A549 (cell line): ENCODE measurements at regions not wholly inside any gene's neighbourhood (a gene's known extent, or its start where the extent isn't known, plus 50 kb on each side); places are given as distances from the start of the nearest gene placed in this dataset.

Experiments used
- ATAC-seq, 2 experiments: fragments of 200-7000 bp in 1 of 2; fragments of >200 bp in 1 of 2; cut with Nextera tagmentation in 1 of 2; cut with Tn5 transposase in 1 of 2; 3 replicates each; pipeline versions ENCODE4 v1.8.0 to v1.9.1; 2018 to 2020; ENCODE audit warnings: mild to moderate bottlenecking in 1 of 2, moderate library complexity in 1 of 2
- CTCF ChIA-PET: fragments of 300-600 bp; sonication (Branson Sonifier 250); formaldehyde crosslinking; extraction: SDS; loops from one replicate; lab custom pipeline; 2021; ENCODE audit warnings: antibody characterized with exemption, inconsistent platforms; lab: Yijun Ruan, JAX
- POLR2A ChIA-PET: fragments of 350-600 bp; formaldehyde crosslinking; extraction: SDS; loops from one replicate; lab custom pipeline; 2021; ENCODE audit warnings: antibody characterized with exemption, inconsistent platforms; lab: Yijun Ruan, JAX
- DNase-seq, 2 experiments: peaks; one replicate each; pipeline versions ENCODE4 v3.0.0 to v3.0.0-alpha.2; 2011 to 2016; ENCODE audit warnings: low read depth in 1 of 2, low spot score in 1 of 2
- FAIRE-seq: peaks from 2 replicates; lab custom pipeline; 2011; peaks lifted over from hg19 to GRCh38; lab: Jason Lieb, UNC
- H3K27ac ChIP-seq, 2 experiments: fragments of >200 bp; sonication (Bioruptor Twin); formaldehyde crosslinking; 3 replicates each; pipeline ENCODE4 v1.5.1; 2016 to 2017
- H3K4me1 ChIP-seq: fragments of >200 bp; sonication (Bioruptor Twin); formaldehyde crosslinking; 3 replicates; pipeline ENCODE4 v1.6.1; 2016
- H3K4me2 ChIP-seq: fragments of >200 bp; sonication (Bioruptor Twin); formaldehyde crosslinking; 3 replicates; pipeline ENCODE4 v1.6.1; 2016
- H3K4me3 ChIP-seq: fragments of >200 bp; sonication (Bioruptor Twin); formaldehyde crosslinking; 3 replicates; pipeline ENCODE4 v1.5.1; 2016
- H3K9me3 ChIP-seq: fragments of >200 bp; sonication (Bioruptor Twin); formaldehyde crosslinking; 3 replicates; pipeline ENCODE4 v1.6.1; 2016
- CEBPB ChIP-seq, 2 experiments: fragments of >200 bp in 1 of 2; sonication (Bioruptor Twin) in 1 of 2; formaldehyde crosslinking in 1 of 2; IDR thresholded peaks; 2 replicates each; pipeline ENCODE4 v1.6.1; 2012 to 2016
- CHD2 ChIP-seq: fragments of 150-350 bp; IDR thresholded peaks from 2 replicates; pipeline ENCODE4 v1.6.1; 2014; ENCODE audit warnings: low read length; ENCODE audit not compliant: partially characterized antibody
- CHD4 ChIP-seq: fragments of 200-600 bp; sonication (generic); IDR thresholded peaks from 2 replicates; pipeline ENCODE4 v1.6.1; 2016; ENCODE audit warnings: antibody characterized with exemption, mild to moderate bottlenecking, borderline replicate concordance
- EP300 ChIP-seq, 2 experiments: fragments of >200 bp; sonication (Bioruptor Twin); formaldehyde crosslinking; IDR thresholded peaks; 2 replicates in 1 of 2; 3 replicates in 1 of 2; pipeline ENCODE4 v1.6.1; 2016 to 2017
- FOSL2 ChIP-seq, 2 experiments: fragments of 450-650 bp in 1 of 2; fragments of >200 bp in 1 of 2; sonication (Bioruptor Twin) in 1 of 2; formaldehyde crosslinking; IDR thresholded peaks; 2 replicates each; pipeline versions ENCODE4 v1.5.0 to v1.6.1; 2016 to 2020; ENCODE audit warnings: mild to moderate bottlenecking in 1 of 2, moderate library complexity in 1 of 2
- HOXB13 ChIP-seq: fragments of 250-450 bp; sonication (Bioruptor Pico); IDR thresholded peaks from 2 replicates; pipeline ENCODE4 v1.5.0; 2020; ENCODE audit warnings: low read depth, mild to moderate bottlenecking, moderate library complexity
- HOXB5 ChIP-seq: fragments of 250-450 bp; sonication (Bioruptor Pico); IDR thresholded peaks from 2 replicates; pipeline ENCODE4 v1.5.0; 2020; ENCODE audit warnings: mild to moderate bottlenecking, moderate library complexity
- JUN ChIP-seq, 2 experiments: fragments of >200 bp; sonication (Bioruptor Twin); formaldehyde crosslinking; IDR thresholded peaks; 2 replicates in 1 of 2; 3 replicates in 1 of 2; pipeline ENCODE4 v1.6.1; 2016 to 2017
- KDM1A ChIP-seq: fragments of 200-600 bp; sonication (generic); IDR thresholded peaks from 2 replicates; pipeline ENCODE4 v1.6.1; 2016; ENCODE audit warnings: low read depth, mild to moderate bottlenecking
- NR3C1 ChIP-seq: fragments of >200 bp; sonication (Bioruptor Twin); formaldehyde crosslinking; IDR thresholded peaks from 3 replicates; pipeline ENCODE4 v1.6.1; 2017
- PHF8 ChIP-seq: fragments of 200-600 bp; sonication (generic); IDR thresholded peaks from 2 replicates; pipeline ENCODE4 v1.6.1; 2016; ENCODE audit warnings: low read depth, mild to moderate bottlenecking, antibody characterized with exemption, moderate library complexity, borderline replicate concordance
- RFX5 ChIP-seq: fragments of 450-650 bp; IDR thresholded peaks from 2 replicates; pipeline ENCODE4 v1.7.1; 2014; ENCODE audit warnings: antibody characterized with exemption, mild to moderate bottlenecking, moderate library complexity
- SREBF2 ChIP-seq: fragments of 450-650 bp; IDR thresholded peaks from 2 replicates; pipeline ENCODE4 v1.6.1; 2014; ENCODE audit warnings: mild to moderate bottlenecking, moderate library complexity
- ZFP36 ChIP-seq: fragments of 450-650 bp; IDR thresholded peaks from 2 replicates; pipeline ENCODE4 v1.6.1; 2014; ENCODE audit warnings: borderline replicate concordance; ENCODE audit not compliant: partially characterized antibody
- WGBS: methylation state at CpG from one replicate; pipeline ENCODE4 v1.1.6; 2017; ENCODE audit errors: missing lambda C conversion rate; 5-methylcytosine and 5-hydroxymethylcytosine counted together
- TF ChIP-seq, protein P1 (sequence below): fragments of 250-450 bp; sonication (Bioruptor Pico); IDR thresholded peaks from 2 replicates; pipeline ENCODE4 v1.5.0; 2021; ENCODE audit warnings: mild to moderate bottlenecking, moderate library complexity, borderline replicate concordance
- TF ChIP-seq, protein P2 (sequence below): IDR thresholded peaks from 2 replicates; pipeline ENCODE4 v1.6.1; 2012
- TF ChIP-seq, protein P3 (sequence below): fragments of >200 bp; sonication (Bioruptor Twin); formaldehyde crosslinking; IDR thresholded peaks from 3 replicates; pipeline ENCODE4 v1.5.1; 2016
- TF ChIP-seq, protein P4 (sequence below): fragments of >200 bp; sonication (Bioruptor Twin); formaldehyde crosslinking; IDR thresholded peaks from 3 replicates; pipeline ENCODE4 v1.6.1; 2016

DNA sequence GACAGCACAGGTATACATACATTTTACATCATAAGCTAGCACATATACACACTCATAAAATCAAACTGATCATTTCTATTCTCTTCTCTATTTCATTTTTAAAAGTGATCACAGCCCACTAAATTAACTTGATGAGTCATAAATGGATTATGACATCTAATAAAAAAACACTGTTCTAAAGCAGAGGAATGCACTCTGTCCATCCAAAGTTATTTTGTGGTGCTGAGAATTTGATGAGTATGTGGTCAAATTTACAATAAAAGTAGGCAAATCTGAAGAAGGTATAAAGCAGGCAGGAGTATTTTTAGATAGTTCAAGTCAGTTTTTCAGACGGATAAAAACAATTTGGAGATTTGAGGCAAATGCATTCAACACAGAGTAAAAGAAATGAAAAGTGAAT, 104.4 kb downstream of the NOL4 start:
- POLR2A ChIA-PET: no interaction called here
- no peak for FAIRE-seq
- TF ChIP-seq PHF8: no peak
- TF ChIP-seq, protein P1, sequence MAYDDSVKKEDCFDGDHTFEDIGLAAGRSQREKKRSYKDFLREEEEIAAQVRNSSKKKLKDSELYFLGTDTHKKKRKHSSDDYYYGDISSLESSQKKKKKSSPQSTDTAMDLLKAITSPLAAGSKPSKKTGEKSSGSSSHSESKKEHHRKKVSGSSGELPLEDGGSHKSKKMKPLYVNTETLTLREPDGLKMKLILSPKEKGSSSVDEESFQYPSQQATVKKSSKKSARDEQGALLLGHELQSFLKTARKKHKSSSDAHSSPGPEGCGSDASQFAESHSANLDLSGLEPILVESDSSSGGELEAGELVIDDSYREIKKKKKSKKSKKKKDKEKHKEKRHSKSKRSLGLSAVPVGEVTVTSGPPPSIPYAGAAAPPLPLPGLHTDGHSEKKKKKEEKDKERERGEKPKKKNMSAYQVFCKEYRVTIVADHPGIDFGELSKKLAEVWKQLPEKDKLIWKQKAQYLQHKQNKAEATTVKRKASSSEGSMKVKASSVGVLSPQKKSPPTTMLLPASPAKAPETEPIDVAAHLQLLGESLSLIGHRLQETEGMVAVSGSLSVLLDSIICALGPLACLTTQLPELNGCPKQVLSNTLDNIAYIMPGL (CRISPR knock-in tag): no peak
- TF ChIP-seq JUN (IDR thresholded peaks at IDR 0.05): no peak
- TF ChIP-seq, protein P2, sequence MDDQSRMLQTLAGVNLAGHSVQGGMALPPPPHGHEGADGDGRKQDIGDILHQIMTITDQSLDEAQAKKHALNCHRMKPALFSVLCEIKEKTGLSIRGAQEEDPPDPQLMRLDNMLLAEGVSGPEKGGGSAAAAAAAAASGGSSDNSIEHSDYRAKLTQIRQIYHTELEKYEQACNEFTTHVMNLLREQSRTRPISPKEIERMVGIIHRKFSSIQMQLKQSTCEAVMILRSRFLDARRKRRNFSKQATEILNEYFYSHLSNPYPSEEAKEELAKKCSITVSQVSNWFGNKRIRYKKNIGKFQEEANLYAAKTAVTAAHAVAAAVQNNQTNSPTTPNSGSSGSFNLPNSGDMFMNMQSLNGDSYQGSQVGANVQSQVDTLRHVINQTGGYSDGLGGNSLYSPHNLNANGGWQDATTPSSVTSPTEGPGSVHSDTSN: no peak
- TF ChIP-seq, all 56 proteins: peak for 0
- H3K4me3 ChIP-seq: no peak overlapping the region
- H3K4me1 ChIP-seq: no peaks in the 10 kb centered on the region
- H3K4me2 ChIP-seq: no peak overlapping the region
- WGBS: 5% methylated on average over 1 of the region's 1 CpG
- no peak for ATAC-seq
- DNase-seq: no peak
- CTCF ChIA-PET: no interaction called here
- H3K27ac ChIP-seq: no peak overlapping the region
- H3K9me3 ChIP-seq: no peaks in the 10 kb centered on the region

DNA sequence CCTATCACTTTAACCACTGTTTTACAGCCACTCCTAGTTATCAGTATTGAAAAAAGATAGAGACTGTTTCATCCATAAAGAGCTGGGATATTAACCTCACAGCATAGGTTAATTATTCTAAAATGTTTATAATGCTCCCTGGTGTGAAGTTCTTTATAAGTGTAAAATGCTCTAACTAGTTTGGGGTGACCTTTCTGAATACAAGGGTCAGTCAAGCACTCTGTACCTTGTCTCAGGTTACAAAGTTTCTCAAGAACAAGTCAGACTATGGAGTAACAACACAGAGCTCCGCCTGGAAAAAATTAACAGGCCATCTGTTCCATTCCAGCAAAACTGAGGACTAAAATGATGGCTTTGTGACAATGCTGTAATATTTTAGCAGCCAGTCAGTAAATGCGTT, 107.4 kb downstream of the NOL4 start:
- Histone ChIP-seq H3K4me3 (no peak overlapping the region), H3K4me1 (no peaks in the 10 kb centered on the region), H3K9me3 (no peaks in the 10 kb centered on the region), H3K27ac (no peak overlapping the region), H3K4me2 (no peak overlapping the region)
- CTCF ChIA-PET: interaction anchor here (0.9 kb wide), 1 partner anchor 671 kb away, joined by 3 read pairs; no protein-coding TSS in a partner anchor
- FAIRE-seq: no peak
- 5% methylated on average over 2 of the region's 2 CpGs for WGBS
- no peak for DNase-seq
- TF ChIP-seq HOXB5: no peak
- TF ChIP-seq SREBF2: no peak
- TF ChIP-seq ZFP36: no peak
- TF ChIP-seq, protein P3, sequence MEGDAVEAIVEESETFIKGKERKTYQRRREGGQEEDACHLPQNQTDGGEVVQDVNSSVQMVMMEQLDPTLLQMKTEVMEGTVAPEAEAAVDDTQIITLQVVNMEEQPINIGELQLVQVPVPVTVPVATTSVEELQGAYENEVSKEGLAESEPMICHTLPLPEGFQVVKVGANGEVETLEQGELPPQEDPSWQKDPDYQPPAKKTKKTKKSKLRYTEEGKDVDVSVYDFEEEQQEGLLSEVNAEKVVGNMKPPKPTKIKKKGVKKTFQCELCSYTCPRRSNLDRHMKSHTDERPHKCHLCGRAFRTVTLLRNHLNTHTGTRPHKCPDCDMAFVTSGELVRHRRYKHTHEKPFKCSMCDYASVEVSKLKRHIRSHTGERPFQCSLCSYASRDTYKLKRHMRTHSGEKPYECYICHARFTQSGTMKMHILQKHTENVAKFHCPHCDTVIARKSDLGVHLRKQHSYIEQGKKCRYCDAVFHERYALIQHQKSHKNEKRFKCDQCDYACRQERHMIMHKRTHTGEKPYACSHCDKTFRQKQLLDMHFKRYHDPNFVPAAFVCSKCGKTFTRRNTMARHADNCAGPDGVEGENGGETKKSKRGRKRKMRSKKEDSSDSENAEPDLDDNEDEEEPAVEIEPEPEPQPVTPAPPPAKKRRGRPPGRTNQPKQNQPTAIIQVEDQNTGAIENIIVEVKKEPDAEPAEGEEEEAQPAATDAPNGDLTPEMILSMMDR: no peak
- TF ChIP-seq CEBPB (IDR thresholded peaks at IDR 0.05): no peak
- TF ChIP-seq FOSL2 (IDR thresholded peaks at IDR 0.05): no peak
- TF ChIP-seq FOSL2 (CRISPR knock-in tag; IDR thresholded peaks at IDR 0.05): no peak
- TF ChIP-seq CHD2: no peak
- TF ChIP-seq CHD4: no peak
- no peak for TF ChIP-seq PHF8
- no peak for TF ChIP-seq KDM1A
- no peak for TF ChIP-seq EP300 (IDR thresholded peaks at IDR 0.05)
- TF ChIP-seq, protein P2: no peak
- TF ChIP-seq, protein P4, sequence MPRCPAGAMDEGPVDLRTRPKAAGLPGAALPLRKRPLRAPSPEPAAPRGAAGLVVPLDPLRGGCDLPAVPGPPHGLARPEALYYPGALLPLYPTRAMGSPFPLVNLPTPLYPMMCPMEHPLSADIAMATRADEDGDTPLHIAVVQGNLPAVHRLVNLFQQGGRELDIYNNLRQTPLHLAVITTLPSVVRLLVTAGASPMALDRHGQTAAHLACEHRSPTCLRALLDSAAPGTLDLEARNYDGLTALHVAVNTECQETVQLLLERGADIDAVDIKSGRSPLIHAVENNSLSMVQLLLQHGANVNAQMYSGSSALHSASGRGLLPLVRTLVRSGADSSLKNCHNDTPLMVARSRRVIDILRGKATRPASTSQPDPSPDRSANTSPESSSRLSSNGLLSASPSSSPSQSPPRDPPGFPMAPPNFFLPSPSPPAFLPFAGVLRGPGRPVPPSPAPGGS: no peak
- no peak for TF ChIP-seq HOXB13 (CRISPR knock-in tag)
- no peak for TF ChIP-seq RFX5
- no peak for TF ChIP-seq NR3C1
- no peak for ATAC-seq
- POLR2A ChIA-PET: no interaction called here
